Uterus (tissue), 3 donors: ENCODE measurements at regions not wholly inside any gene's neighbourhood (a gene's known extent, or its start where the extent isn't known, plus 50 kb on each side); places are given as distances from the start of the nearest gene placed in this dataset.
"Not testable (repeated sequence)": the region's sequence is repeated elsewhere in the genome, so short reads cannot be mapped to it uniquely, and the experiment has no call there.

Source experiments
- DNase-seq, 2 donors: peaks; one replicate each; pipeline ENCODE4 v3.0.0-alpha.2; 2019 to 2020
- H3K27ac ChIP-seq, 2 donors: fragments of 200-600 bp; sonication (generic); 1 replicate in 1 of 2; 2 replicates in 1 of 2; pipeline ENCODE4 v1.5.1; 2016 to 2018
- H3K27me3 ChIP-seq, 2 donors: fragments of 200-600 bp; sonication (generic); one replicate each; pipeline ENCODE4 v1.5.1; 2018 to 2019; ENCODE audit warnings: control low read depth in 1 of 2
- H3K36me3 ChIP-seq, 2 donors: fragments of 200-600 bp; sonication (generic); one replicate each; pipeline ENCODE4 v1.5.1; 2019; ENCODE audit warnings: control low read depth in 1 of 2
- H3K4me1 ChIP-seq, 2 donors: fragments of 200-600 bp; sonication (generic); one replicate each; pipeline ENCODE4 v1.5.1; 2018 to 2019; ENCODE audit warnings: control low read depth in 1 of 2
- H3K4me3 ChIP-seq, 2 donors: fragments of 200-600 bp; sonication (generic); 1 replicate in 1 of 2; 2 replicates in 1 of 2; pipeline ENCODE4 v1.5.1; 2018 to 2019; ENCODE audit warnings: mild to moderate bottlenecking in 1 of 2
- H3K9me3 ChIP-seq, 2 donors: fragments of 200-600 bp; sonication (generic); one replicate each; pipeline ENCODE4 v1.5.1; 2019; ENCODE audit warnings: control low read depth in 1 of 2
- CTCF ChIP-seq, 4 experiments: fragments of 200-600 bp in 2 of 4; fragments of 450-650 bp in 2 of 4; sonication (generic) in 2 of 4; IDR thresholded peaks; one replicate each; pipeline ENCODE4 v1.5.1; 2016 to 2019; ENCODE audit warnings: antibody characterized with exemption in 4 of 4, mild to moderate bottlenecking in 2 of 4, moderate library complexity in 1 of 4
- POLR2A ChIP-seq, 2 donors: fragments of 450-650 bp; IDR thresholded peaks; one replicate each; pipeline ENCODE4 v1.6.1; 2016; ENCODE audit warnings: antibody characterized with exemption in 2 of 2, mild to moderate bottlenecking in 1 of 2, moderate library complexity in 1 of 2
- intact Hi-C: fragments of 100-400 bp; cut with DNase I; formaldehyde crosslinking; loops from one replicate; pipeline ENCODE4 v1.15.1; 2023; ENCODE audit warnings: low total_unique reads
- donor health status: DM: yes; HTN: yes; CAD: no.

GRCh38 chr4:132396636-132397035 is 752.5 kb upstream of the PCDH10 start:
- intact Hi-C loops = no loop called here
- H3K36me3 ChIP-seq = no peaks in the 10 kb centered on the region
- no peaks in the 10 kb centered on the region for H3K27me3 ChIP-seq
- DNase-seq = no peak
- no peaks in the 10 kb centered on the region for H3K9me3 ChIP-seq
- H3K4me3 ChIP-seq = no peak overlapping the region
- TF ChIP-seq CTCF (IDR thresholded peaks at IDR 0.05) (no peak), POLR2A (IDR thresholded peaks at IDR 0.05) (no peak)
- H3K4me1 ChIP-seq = no peaks in the 10 kb centered on the region
- no peak overlapping the region for H3K27ac ChIP-seq

- intact Hi-C loops = no loop called here
- Histone ChIP-seq H3K36me3 (no peaks in the 10 kb centered on the region), H3K27ac (no peak overlapping the region), H3K27me3 (no peaks in the 10 kb centered on the region), H3K4me1 (no peaks in the 10 kb centered on the region), H3K9me3 (no peaks in the 10 kb centered on the region), H3K4me3 (no peak overlapping the region)
- TF ChIP-seq POLR2A (IDR thresholded peaks at IDR 0.05) (no peak), CTCF (IDR thresholded peaks at IDR 0.05) (no peak)
- DNase-seq = no peak
These were observed 731.9 kb upstream of the PCDH10 start for GRCh38 chr4:132417220-132417619.

GRCh38 chr4:132427125-132427524 is 722.0 kb upstream of the PCDH10 start:
- no peaks in the 10 kb centered on the region for H3K9me3 ChIP-seq
- no peak overlapping the region for H3K27ac ChIP-seq
- no peak for DNase-seq
- H3K36me3 ChIP-seq = no peaks in the 10 kb centered on the region
- H3K27me3 ChIP-seq = no peaks in the 10 kb centered on the region
- no peak for TF ChIP-seq CTCF (IDR thresholded peaks at IDR 0.05)
- TF ChIP-seq POLR2A (IDR thresholded peaks at IDR 0.05) = no peak
- H3K4me1 ChIP-seq = no peaks in the 10 kb centered on the region
- no peak overlapping the region for H3K4me3 ChIP-seq
- intact Hi-C loops = no loop called here

- DNase-seq = no peak
- intact Hi-C loops = no loop called here
- Histone ChIP-seq H3K4me1 (no peaks in the 10 kb centered on the region), H3K36me3 (no peaks in the 10 kb centered on the region), H3K4me3 (no peak overlapping the region), H3K27me3 (no peaks in the 10 kb centered on the region), H3K27ac (no peak overlapping the region), H3K9me3 (no peaks in the 10 kb centered on the region)
- no peak for TF ChIP-seq CTCF (IDR thresholded peaks at IDR 0.05)
- TF ChIP-seq POLR2A (IDR thresholded peaks at IDR 0.05) = no peak
These were observed 712.0 kb upstream of the PCDH10 start for GRCh38 chr4:132437117-132437516.

- H3K4me1 ChIP-seq = no peaks in the 10 kb centered on the region
- H3K36me3 ChIP-seq = no peaks in the 10 kb centered on the region
- no peaks in the 10 kb centered on the region for H3K27me3 ChIP-seq
- H3K4me3 ChIP-seq = no peak overlapping the region
- TF ChIP-seq POLR2A (IDR thresholded peaks at IDR 0.05) (no peak), CTCF (IDR thresholded peaks at IDR 0.05) (no peak)
- intact Hi-C loops = no loop called here
- H3K27ac ChIP-seq = no peak overlapping the region
- no peak for DNase-seq
- no peaks in the 10 kb centered on the region for H3K9me3 ChIP-seq
These were observed 703.7 kb upstream of the PCDH10 start for GRCh38 chr4:132445386-132445785.

- H3K4me1 ChIP-seq, H3K9me3 ChIP-seq, H3K4me3 ChIP-seq, H3K27me3 ChIP-seq, H3K36me3 ChIP-seq, intact Hi-C loops, H3K27ac ChIP-seq, DNase-seq: not testable (repeated sequence)
These were observed 691.1 kb upstream of the PCDH10 start for GRCh38 chr4:132457987-132458386.
